GM12878 (cell line): ENCODE measurements at regions not wholly inside any gene's neighbourhood (a gene's known extent, or its start where the extent isn't known, plus 50 kb on each side); places are given as distances from the start of the nearest gene placed in this dataset.

Source experiments
- ATAC-seq: fragments of 200-7000 bp; cut with Tn5 transposase; 3 replicates; pipeline ENCODE4 v1.9.1; 2020; ENCODE audit warnings: mild to moderate bottlenecking, moderate library complexity
- BruUV-seq: library from RNA; stranded (reverse); fragments of 400-500 nt; replicated peaks from 2 replicates; lab custom pipeline; 2021; lab: Mats Ljungman, UMichigan
- CTCF ChIA-PET: fragments of 300-600 bp; sonication (Branson Sonifier 250); formaldehyde crosslinking; extraction: SDS; loops from one replicate; lab custom pipeline; 2021; ENCODE audit warnings: inconsistent platforms; lab: Yijun Ruan, JAX
- POLR2A ChIA-PET: fragments of 350-600 bp; formaldehyde crosslinking; extraction: SDS; loops from one replicate; lab custom pipeline; 2021; ENCODE audit warnings: inconsistent platforms; lab: Charles Lee
- RAD21 ChIA-PET: fragments of 300-600 bp; sonication (Branson Sonifier 250); formaldehyde crosslinking; loops from one replicate; lab custom pipeline; 2023; ENCODE audit warnings: antibody characterized with exemption; ENCODE audit not compliant: unreplicated experiment; lab: Charles Lee
- SMC1A ChIA-PET: fragments of 300-600 bp; sonication (Branson Sonifier 250); formaldehyde crosslinking; loops from one replicate; lab custom pipeline; 2023; ENCODE audit not compliant: unreplicated experiment, uncharacterized antibody; lab: Charles Lee
- DNase-seq: peaks from one replicate; pipeline ENCODE4 v3.0.0-alpha.2; 2011; ENCODE audit warnings: low read depth, low spot score
- FAIRE-seq: peaks from 3 replicates; lab custom pipeline; 2011; peaks lifted over from hg19 to GRCh38; lab: Jason Lieb, UNC
- H2AFZ ChIP-seq: 2 replicates; pipeline ENCODE4 v1.6.0; 2011; ENCODE audit warnings: low read depth, low read length, control low read depth; ENCODE audit not compliant: control insufficient read depth
- H3K27ac ChIP-seq: 2 replicates; pipeline ENCODE4 v1.5.1; 2011; ENCODE audit warnings: control low read depth; ENCODE audit not compliant: control insufficient read depth, insufficient read depth
- H3K27me3 ChIP-seq, 2 experiments: replicated peaks in 1 of 2; 2 replicates each; pipeline versions ENCODE4 v1.6.0 to v1.6.1; 2011; ENCODE audit warnings: low read length in 1 of 2; ENCODE audit not compliant: control insufficient read depth in 2 of 2, insufficient read depth in 2 of 2
- H3K36me3 ChIP-seq, 2 experiments: 2 replicates each; pipeline ENCODE4 v1.5.1; 2011; ENCODE audit warnings: low read length in 1 of 2; ENCODE audit not compliant: control insufficient read depth in 2 of 2, insufficient read depth in 2 of 2
- H3K4me1 ChIP-seq: 2 replicates; pipeline ENCODE4 v1.6.1; 2011; ENCODE audit warnings: mild to moderate bottlenecking, low read length, moderate library complexity, mixed read lengths; ENCODE audit not compliant: control insufficient read depth, insufficient read depth
- H3K4me2 ChIP-seq: 2 replicates; pipeline ENCODE4 v1.6.0; 2011; ENCODE audit warnings: control low read depth; ENCODE audit not compliant: control insufficient read depth, insufficient read depth
- H3K4me3 ChIP-seq: fragments of 200-600 bp; sonication (generic); 2 replicates; pipeline ENCODE4 v1.5.1; 2016
- H3K79me2 ChIP-seq: 2 replicates; pipeline ENCODE4 v1.6.0; 2011; ENCODE audit warnings: low read length; ENCODE audit not compliant: control insufficient read depth, insufficient read depth
- H3K9ac ChIP-seq: 2 replicates; pipeline ENCODE4 v1.8.0; 2011; ENCODE audit warnings: low read length, control low read depth, mixed read lengths; ENCODE audit not compliant: control insufficient read depth, insufficient read depth
- H3K9me3 ChIP-seq: replicated peaks from 3 replicates; pipeline ENCODE4 v1.5.1; 2011; ENCODE audit warnings: mild to moderate bottlenecking, low read length; ENCODE audit not compliant: control insufficient read depth, insufficient read depth
- H4K20me1 ChIP-seq: 2 replicates; pipeline ENCODE4 v1.6.0; 2011; ENCODE audit not compliant: control insufficient read depth, insufficient read depth
- BCLAF1 ChIP-seq: fragments of 450-650 bp; IDR thresholded peaks from 2 replicates; pipeline ENCODE4 v1.6.1; 2017; ENCODE audit warnings: antibody characterized with exemption, mild to moderate bottlenecking, moderate library complexity
- CBX5 ChIP-seq: sonication (generic); IDR thresholded peaks from 2 replicates; pipeline ENCODE4 v1.6.1; 2016; ENCODE audit warnings: low read depth, moderate library complexity, mild to moderate bottlenecking, inconsistent platforms
- IKZF2 ChIP-seq, 2 experiments: fragments of 450-650 bp; IDR thresholded peaks; 2 replicates each; pipeline ENCODE4 v1.6.1; 2017; ENCODE audit warnings: mild to moderate bottlenecking in 2 of 2, moderate library complexity in 2 of 2
- IRF4 ChIP-seq: IDR thresholded peaks from 2 replicates; pipeline ENCODE4 v1.6.1; 2011; ENCODE audit warnings: low read depth, low read length
- MEF2B ChIP-seq: fragments of 450-650 bp; IDR thresholded peaks from 2 replicates; pipeline ENCODE4 v1.6.1; 2018; ENCODE audit warnings: mild to moderate bottlenecking, moderate library complexity; ENCODE audit not compliant: partially characterized antibody, poor library complexity, severe bottlenecking
- NRF1 ChIP-seq: conservative IDR thresholded peaks from 2 replicates; pipeline ENCODE4 v1.6.1; 2011; ENCODE audit warnings: mild to moderate bottlenecking, low read depth, low read length, improper control_type of control experiment
- PAX5 ChIP-seq: IDR thresholded peaks from 2 replicates; pipeline ENCODE4 v1.6.1; 2011; ENCODE audit warnings: low read depth, low read length, borderline replicate concordance
- RELB ChIP-seq: fragments of 450-650 bp; IDR thresholded peaks from 2 replicates; pipeline ENCODE4 v1.6.1; 2017; ENCODE audit warnings: low read depth, mild to moderate bottlenecking, moderate library complexity
- RUNX3 ChIP-seq: IDR thresholded peaks from 2 replicates; pipeline ENCODE4 v1.6.1; 2012; ENCODE audit warnings: low read length, inconsistent platforms
- SMARCA5 ChIP-seq: fragments of 450-650 bp; IDR thresholded peaks from 2 replicates; pipeline ENCODE4 v1.6.1; 2017; ENCODE audit warnings: mild to moderate bottlenecking
- SUZ12 ChIP-seq: fragments of 200-600 bp; sonication (generic); IDR thresholded peaks from one replicate; pipeline ENCODE4 v1.6.1; 2018; ENCODE audit warnings: antibody characterized with exemption, mild to moderate bottlenecking; ENCODE audit not compliant: unreplicated experiment
- TCF12 ChIP-seq: IDR thresholded peaks from 2 replicates; pipeline ENCODE4 v1.6.1; 2011; ENCODE audit warnings: low read depth, mild to moderate bottlenecking, low read length
- TCF3 ChIP-seq: IDR thresholded peaks from 2 replicates; pipeline ENCODE4 v1.6.1; 2012; ENCODE audit warnings: low read depth, mild to moderate bottlenecking, low read length, borderline replicate concordance; ENCODE audit not compliant: insufficient read depth
- ZNF217 ChIP-seq: fragments of 450-650 bp; IDR thresholded peaks from 2 replicates; pipeline ENCODE4 v1.6.1; 2017; ENCODE audit warnings: antibody characterized with exemption, mild to moderate bottlenecking
- ZNF592 ChIP-seq: fragments of 450-650 bp; IDR thresholded peaks from 2 replicates; pipeline ENCODE4 v1.6.1; 2017; ENCODE audit warnings: mild to moderate bottlenecking, moderate library complexity
- ZNF622 ChIP-seq: fragments of 450-650 bp; IDR thresholded peaks from 2 replicates; pipeline ENCODE4 v1.6.1; 2017; ENCODE audit warnings: mild to moderate bottlenecking, inconsistent platforms
- WGBS: methylation state at CpG from one replicate; pipeline ENCODE4 v1.1.6; 2016; ENCODE audit warnings: low lambda C conversion rate; ENCODE audit not compliant: insufficient replicate concordance, insufficient coverage; ENCODE audit errors: missing lambda C conversion rate; 5-methylcytosine and 5-hydroxymethylcytosine counted together
- in situ Hi-C: fragments of 300-500 bp; cut with MboI; formaldehyde crosslinking; loops from 9 replicates; pipeline ENCODE4 v1.14.3; 2018; ENCODE audit warnings: mixed read lengths
- intact Hi-C: fragments of 100-400 bp; cut with micrococcal nuclease; formaldehyde crosslinking; loops from one replicate; pipeline ENCODE4 v1.14.2; 2022; ENCODE audit not compliant: unreplicated experiment

- H3K9ac ChIP-seq, result no peak overlapping the region
- SMC1A ChIA-PET, result interaction anchor here (1.7 kb wide), 1 partner anchor 113 kb away, joined by 3 read pairs; no protein-coding TSS in a partner anchor
- 14% methylated on average over 6 of the region's 6 CpGs for WGBS
- in situ Hi-C loops (no loop called here), intact Hi-C loops (no loop called here)
- ATAC-seq, result no peak
- no peaks in the 10 kb centered on the region for H3K9me3 ChIP-seq
- DNase-seq, result no peak
- no TSS peak for BruUV-seq
- TF ChIP-seq ZNF217 (no peak), RELB (no peak), TCF3 (no peak), ZNF622 (no peak), BCLAF1 (no peak), IKZF2 (IDR thresholded peaks at IDR 0.05) (no peak), RUNX3 (no peak), MEF2B (no peak), PAX5 (no peak), ZNF592 (no peak), IRF4 (no peak), SUZ12 (no peak), TCF12 (no peak), CBX5 (no peak), NRF1 (no peak), SMARCA5 (no peak)
- H3K79me2 ChIP-seq, result no peaks in the 10 kb centered on the region
- H3K4me1 ChIP-seq, result no peaks in the 10 kb centered on the region
- CTCF ChIA-PET, result interaction anchor here (2.0 kb wide), 1 partner anchor 115 kb away, joined by 4 read pairs; no protein-coding TSS in a partner anchor
- no peak overlapping the region for H3K4me2 ChIP-seq
- RAD21 ChIA-PET, result interaction anchor here (0.6 kb wide), 1 partner anchor 11 kb away, joined by 3 read pairs; no protein-coding TSS in a partner anchor
- H4K20me1 ChIP-seq, result no peaks in the 10 kb centered on the region
- POLR2A ChIA-PET, result no interaction called here
- no peaks in the 10 kb centered on the region for H3K27me3 ChIP-seq
- no peak overlapping the region for H3K4me3 ChIP-seq
- no peak for FAIRE-seq
- H3K36me3 ChIP-seq, result no peaks in the 10 kb centered on the region
- H2AFZ ChIP-seq, result no peak overlapping the region
- H3K27ac ChIP-seq, result no peak overlapping the region
These were observed 420.5 kb upstream of the MEIS1 start for GRCh38 chr2:66014450-66014849.
